ENCODE measurements at regions not wholly inside any gene's neighbourhood (a gene's known extent, or its start where the extent isn't known, plus 50 kb on each side); places are given as distances from the start of the nearest gene placed in this dataset.

GRCh38 chr15:46647046-46647445, 1012.2 kb downstream of the SQOR start:
- TF ChIP-seq EZH2phosphoT487 (IDR thresholded peaks at IDR 0.05; ENCODE audit: borderline replicate concordance, low read depth, low read length), result no peak
- no TSS peak for BruUV-seq (replicated peaks)
- H3K4me1 ChIP-seq (ENCODE audit: insufficient read depth, low read length, poor library complexity, severe bottlenecking), result no peaks in the 10 kb centered on the region
- CTCF ChIA-PET (ENCODE audit: unreplicated experiment), result no interaction called here
- POLR2A ChIA-PET, result no interaction called here
- H4K20me1 ChIP-seq (ENCODE audit: insufficient read depth, low read length), result no peaks in the 10 kb centered on the region
- H3K79me2 ChIP-seq (ENCODE audit: insufficient read depth, low read depth, low read length), result no peaks in the 10 kb centered on the region
- no peak overlapping the region for H3K27ac ChIP-seq (ENCODE audit: low read depth, low read length, poor library complexity, severe bottlenecking)
- intact Hi-C loops (cut with micrococcal nuclease; ENCODE audit: unreplicated experiment), result no loop called here
- DNase-seq (ENCODE audit: low spot score), result no peak
- H3K9me2 ChIP-seq (ENCODE audit: insufficient read depth, low read length), result no peaks in the 10 kb centered on the region
- no peak overlapping the region for H2AFZ ChIP-seq (ENCODE audit: low read length)
- H3K9me3 ChIP-seq (ENCODE audit: low read length), result 0 out of 2 replicates have a peak, but pooled peaks cover 4% of the 10 kb centered on the region
- no peak overlapping the region for H3K4me2 ChIP-seq (ENCODE audit: low read length)
- H3K4me3 ChIP-seq (ENCODE audit: low read depth, low read length, poor library complexity, severe bottlenecking), result no peak overlapping the region
- H3K36me3 ChIP-seq (ENCODE audit: insufficient read depth, low read length), result no peaks in the 10 kb centered on the region

- Histone ChIP-seq H3K9me2 (ENCODE audit: insufficient read depth, low read length) (no peaks in the 10 kb centered on the region), H3K4me1 (ENCODE audit: insufficient read depth, low read length, poor library complexity, severe bottlenecking) (no peaks in the 10 kb centered on the region), H3K9me3 (ENCODE audit: low read length) (0 out of 2 replicates have a peak, but pooled peaks cover 4% of the 10 kb centered on the region), H2AFZ (ENCODE audit: low read length) (no peak overlapping the region), H3K4me2 (ENCODE audit: low read length) (no peak overlapping the region), H3K36me3 (ENCODE audit: insufficient read depth, low read length) (no peaks in the 10 kb centered on the region), H3K4me3 (ENCODE audit: low read depth, low read length, poor library complexity, severe bottlenecking) (no peak overlapping the region), H3K27ac (ENCODE audit: low read depth, low read length, poor library complexity, severe bottlenecking) (no peak overlapping the region), H4K20me1 (ENCODE audit: insufficient read depth, low read length) (no peaks in the 10 kb centered on the region), H3K79me2 (ENCODE audit: insufficient read depth, low read depth, low read length) (no peaks in the 10 kb centered on the region)
- intact Hi-C loops (cut with micrococcal nuclease; ENCODE audit: unreplicated experiment), result no loop called here
- no peak for DNase-seq (ENCODE audit: low spot score)
- no TSS peak for BruUV-seq (replicated peaks)
- TF ChIP-seq EZH2phosphoT487 (IDR thresholded peaks at IDR 0.05; ENCODE audit: borderline replicate concordance, low read depth, low read length) (no peak), CTCF (conservative IDR thresholded peaks at IDR 0.05; ENCODE audit: low read length) (no peak)
- CTCF ChIA-PET (ENCODE audit: unreplicated experiment), result no interaction called here
- POLR2A ChIA-PET, result no interaction called here
Observed at GRCh38 chr15:46652266-46652665, 1017.4 kb downstream of the SQOR start.

GRCh38 chr15:46654993-46655392, 1020.2 kb downstream of the SQOR start:
- 0 out of 2 replicates have a peak, but pooled peaks cover 4% of the 10 kb centered on the region for H3K9me3 ChIP-seq (ENCODE audit: low read length)
- ChIA-PET POLR2A (no interaction called here), CTCF (ENCODE audit: unreplicated experiment) (no interaction called here)
- H3K4me2 ChIP-seq (ENCODE audit: low read length), result no peak overlapping the region
- no peak overlapping the region for H3K27ac ChIP-seq (ENCODE audit: low read depth, low read length, poor library complexity, severe bottlenecking)
- H3K79me2 ChIP-seq (ENCODE audit: insufficient read depth, low read depth, low read length), result no peaks in the 10 kb centered on the region
- H3K36me3 ChIP-seq (ENCODE audit: insufficient read depth, low read length), result no peaks in the 10 kb centered on the region
- DNase-seq (ENCODE audit: low spot score), result no peak
- H3K4me3 ChIP-seq (ENCODE audit: low read depth, low read length, poor library complexity, severe bottlenecking), result no peak overlapping the region
- H2AFZ ChIP-seq (ENCODE audit: low read length), result no peak overlapping the region
- H4K20me1 ChIP-seq (ENCODE audit: insufficient read depth, low read length), result no peaks in the 10 kb centered on the region
- H3K4me1 ChIP-seq (ENCODE audit: insufficient read depth, low read length, poor library complexity, severe bottlenecking), result no peaks in the 10 kb centered on the region
- intact Hi-C loops (cut with micrococcal nuclease; ENCODE audit: unreplicated experiment), result no loop called here
- TF ChIP-seq EZH2phosphoT487 (IDR thresholded peaks at IDR 0.05; ENCODE audit: borderline replicate concordance, low read depth, low read length) (no peak), CTCF (conservative IDR thresholded peaks at IDR 0.05; ENCODE audit: low read length) (no peak)
- H3K9me2 ChIP-seq (ENCODE audit: insufficient read depth, low read length), result no peaks in the 10 kb centered on the region
- BruUV-seq (replicated peaks), result no TSS peak

All from OCI-LY7 (cell line).